NT2/D1 (cell line): ENCODE measurements at regions not wholly inside any gene's neighbourhood (a gene's known extent, or its start where the extent isn't known, plus 50 kb on each side); places are given as distances from the start of the nearest gene placed in this dataset.

Experiments
- YY1 ChIP-seq: IDR thresholded peaks from 2 replicates; pipeline ENCODE4 v1.6.1; 2011; ENCODE audit not compliant: insufficient read length, insufficient read depth
- ZNF274 ChIP-seq: IDR thresholded peaks from 2 replicates; pipeline ENCODE4 v1.6.1; 2011; ENCODE audit warnings: mild to moderate bottlenecking, low read depth, low read length

- TF ChIP-seq ZNF274 (no peak), YY1 (no peak)
Observed at GRCh38 chr21:28371713-28372112, 621.0 kb downstream of the LTN1 start.
